HG03095 (cell line): ENCODE measurements at regions not wholly inside any gene's neighbourhood (a gene's known extent, or its start where the extent isn't known, plus 50 kb on each side); places are given as distances from the start of the nearest gene placed in this dataset.

Source experiments
- ATAC-seq: cut with Tn5 transposase; IDR thresholded peaks from one replicate; pipeline ENCODE4 v1.9.1; 2021; ENCODE audit warnings: moderate library complexity; ENCODE audit not compliant: unreplicated experiment

DNA sequence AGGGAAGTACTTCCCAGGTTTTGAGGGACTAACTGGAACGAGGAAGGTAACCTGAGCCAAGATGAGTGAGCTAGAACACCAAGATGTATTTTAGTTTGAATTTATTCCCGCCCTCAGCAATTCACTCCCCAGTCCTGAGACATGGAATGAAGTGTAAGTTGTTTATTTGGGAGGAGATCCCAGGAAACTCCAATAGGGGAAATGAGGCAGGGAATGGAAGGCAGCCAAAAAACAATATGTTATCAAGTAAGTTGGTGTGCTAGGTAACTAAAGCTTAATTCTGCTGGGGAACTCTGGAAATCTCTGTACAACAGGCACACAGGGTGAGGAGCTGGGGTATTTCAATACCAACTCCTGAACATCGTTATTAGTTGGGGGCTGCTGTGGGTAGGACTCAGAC lies 189.7 kb upstream of the HDAC9 start:
- ATAC-seq: no peak

DNA sequence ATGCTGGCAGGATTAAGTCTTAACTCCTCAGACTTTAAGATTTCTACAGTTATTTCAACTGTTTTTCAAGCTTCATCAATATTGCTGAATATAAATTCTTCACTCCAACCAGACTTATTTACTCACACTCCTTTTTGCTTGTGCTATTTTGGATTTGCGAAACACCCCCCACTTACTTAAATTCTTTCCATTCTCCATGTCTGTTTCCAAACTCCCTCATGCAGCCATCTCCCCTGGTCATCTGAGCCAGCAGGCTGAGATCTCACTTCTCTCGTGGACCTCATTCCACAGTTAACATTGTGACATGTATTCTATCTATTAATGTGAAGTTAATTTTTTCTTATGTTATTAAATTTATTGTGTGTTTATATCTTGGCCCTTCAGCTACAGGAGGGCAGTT lies 188.9 kb upstream of the HDAC9 start:
- ATAC-seq: no peak

- no peak for ATAC-seq
These were observed 186.6 kb upstream of the HDAC9 start for GRCh38 chr7:18308938-18309337.

DNA sequence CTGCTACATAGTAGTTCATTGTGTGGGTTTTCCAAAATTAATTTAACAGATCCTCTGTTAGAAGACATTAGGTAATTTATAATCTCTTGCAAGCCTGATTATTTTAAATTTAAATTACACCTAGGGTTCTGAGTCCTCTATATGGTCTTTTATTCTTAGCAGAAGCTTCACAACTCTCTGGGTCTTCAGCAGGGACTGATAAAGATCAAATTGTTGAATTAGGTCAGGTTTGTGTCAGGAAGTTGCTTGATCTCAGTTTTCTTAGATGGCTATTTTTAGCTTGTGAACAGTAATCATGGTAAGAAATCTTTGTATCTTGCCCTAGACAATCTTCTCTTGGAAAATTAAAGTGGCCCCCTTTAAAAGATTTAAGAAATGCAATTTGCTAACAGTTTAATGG lies 183.1 kb upstream of the HDAC9 start:
- no peak for ATAC-seq

DNA sequence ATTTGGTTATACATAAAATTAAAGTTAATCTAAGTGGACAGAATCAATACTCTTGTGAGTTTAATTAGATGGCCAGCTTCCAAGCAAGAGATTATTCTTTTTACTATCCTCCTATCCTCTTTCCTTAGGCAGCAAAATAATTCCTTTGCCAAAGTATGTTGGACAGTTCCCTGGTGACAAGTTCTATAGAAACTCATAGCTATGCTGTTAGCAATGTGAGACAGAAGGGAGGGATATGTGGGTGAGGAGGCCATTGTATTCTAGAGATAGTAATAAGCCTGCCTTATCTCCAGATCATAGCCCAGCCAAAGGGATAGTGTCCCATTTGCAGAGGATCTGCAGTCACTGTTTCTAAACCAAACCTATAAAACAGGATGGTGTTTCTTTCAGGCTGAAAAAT lies 181.6 kb upstream of the HDAC9 start:
- ATAC-seq: no peak

DNA sequence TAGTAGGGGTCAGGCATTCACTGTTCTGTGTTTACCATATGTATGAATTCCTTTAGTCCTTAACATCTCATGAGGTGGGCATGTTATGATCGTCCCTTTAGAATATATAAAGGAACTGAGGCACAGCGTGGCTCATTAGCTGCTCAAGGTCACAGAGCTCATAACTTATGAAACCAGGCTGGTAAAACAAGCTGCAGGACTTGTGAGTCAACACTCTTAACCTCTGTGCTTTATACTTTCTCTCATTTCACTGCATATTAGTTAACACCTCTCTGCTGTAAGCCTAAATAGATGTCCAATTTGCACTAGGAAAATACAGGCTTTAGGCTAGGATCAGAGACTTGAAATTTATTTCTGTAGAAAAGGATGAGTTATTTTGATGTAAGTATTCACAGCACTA lies 180.3 kb upstream of the HDAC9 start:
- no peak for ATAC-seq

DNA sequence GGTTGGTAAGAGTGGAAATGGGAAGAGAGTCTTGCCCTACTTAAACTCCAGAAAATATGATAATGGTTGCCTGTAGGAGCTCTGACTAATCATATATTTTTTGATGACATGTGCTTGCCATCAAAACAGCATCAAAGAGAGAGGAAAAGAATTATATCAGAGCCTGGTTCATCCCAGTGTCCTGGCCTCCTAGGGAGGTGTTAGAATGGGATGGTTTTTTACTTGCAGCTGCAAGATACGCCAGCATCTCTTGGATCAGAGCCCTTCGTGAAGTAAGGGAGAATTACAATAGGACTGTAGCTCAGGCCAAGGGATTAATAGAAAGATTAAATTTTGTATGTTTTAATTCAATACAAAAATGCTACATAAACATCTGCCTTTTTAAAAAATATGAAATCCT lies 177.6 kb upstream of the HDAC9 start:
- ATAC-seq: no peak

DNA sequence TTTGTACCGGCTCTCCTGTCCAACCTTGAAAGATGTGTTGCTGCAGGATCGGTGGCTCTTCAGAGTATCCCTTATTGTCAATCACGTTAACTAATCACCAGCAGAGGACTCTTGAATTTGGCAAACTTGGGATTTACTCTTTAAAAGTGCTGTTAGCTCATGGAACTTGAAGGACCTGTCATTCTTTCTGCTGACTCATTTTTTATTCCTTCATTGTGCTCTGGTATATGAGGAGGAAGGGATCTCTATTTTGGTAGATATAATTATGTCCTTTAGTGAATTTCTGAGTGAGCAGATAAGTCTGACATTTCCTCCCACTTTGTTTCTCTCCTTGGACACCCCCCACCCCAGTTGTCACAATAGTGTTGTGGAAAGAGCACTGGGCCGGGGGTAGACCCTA lies 175.1 kb upstream of the HDAC9 start:
- no peak for ATAC-seq

DNA sequence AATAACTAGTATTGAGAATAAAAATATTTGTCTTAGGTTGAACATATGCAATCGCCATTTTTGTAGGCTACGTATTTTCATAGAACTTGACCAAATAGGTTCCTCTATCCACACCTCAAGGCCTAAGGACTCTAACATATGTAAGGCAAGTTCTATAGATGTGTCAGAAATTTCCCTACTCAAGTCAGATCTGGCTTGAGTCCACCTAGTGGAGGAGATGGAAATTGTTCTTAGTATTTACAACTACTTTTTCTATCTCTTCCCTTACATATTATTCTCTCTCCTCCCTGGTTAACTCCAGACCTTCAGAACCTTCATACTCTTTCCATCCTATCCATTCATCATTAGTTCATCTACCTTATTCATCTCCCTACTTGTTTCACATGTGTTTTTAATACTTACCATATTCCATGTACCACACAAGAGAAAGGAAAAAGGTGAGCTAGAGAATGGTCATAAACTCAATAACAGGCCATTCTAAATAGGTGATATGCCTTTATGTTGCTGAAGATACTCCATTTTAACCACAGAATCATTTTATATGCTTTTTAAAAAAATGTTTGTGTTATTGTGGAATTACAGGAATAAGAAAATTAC lies 174.5 kb upstream of the HDAC9 start:
- peak; percentile 89 for ATAC-seq

DNA sequence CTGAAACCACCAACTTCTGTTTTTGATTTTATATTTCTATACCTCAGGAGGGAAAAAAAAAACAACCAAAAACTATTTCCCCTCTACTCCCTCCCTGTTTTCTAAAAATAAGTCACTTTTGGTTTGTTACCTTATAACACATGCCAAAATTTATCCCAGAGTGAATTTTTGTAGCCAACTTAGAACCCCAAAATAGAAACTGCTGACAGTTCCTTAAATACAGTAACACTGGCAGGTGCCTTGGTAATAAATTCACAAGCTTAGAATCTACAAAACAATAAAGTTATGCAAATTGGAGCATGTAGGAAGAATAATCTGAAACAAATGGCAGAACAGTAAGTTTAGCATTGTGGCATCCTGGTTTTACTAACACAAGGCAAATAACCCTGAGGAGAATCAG lies 165.0 kb upstream of the HDAC9 start:
- no peak for ATAC-seq

- ATAC-seq: no peak
These were observed 158.9 kb upstream of the HDAC9 start for GRCh38 chr7:18336626-18337025.

DNA sequence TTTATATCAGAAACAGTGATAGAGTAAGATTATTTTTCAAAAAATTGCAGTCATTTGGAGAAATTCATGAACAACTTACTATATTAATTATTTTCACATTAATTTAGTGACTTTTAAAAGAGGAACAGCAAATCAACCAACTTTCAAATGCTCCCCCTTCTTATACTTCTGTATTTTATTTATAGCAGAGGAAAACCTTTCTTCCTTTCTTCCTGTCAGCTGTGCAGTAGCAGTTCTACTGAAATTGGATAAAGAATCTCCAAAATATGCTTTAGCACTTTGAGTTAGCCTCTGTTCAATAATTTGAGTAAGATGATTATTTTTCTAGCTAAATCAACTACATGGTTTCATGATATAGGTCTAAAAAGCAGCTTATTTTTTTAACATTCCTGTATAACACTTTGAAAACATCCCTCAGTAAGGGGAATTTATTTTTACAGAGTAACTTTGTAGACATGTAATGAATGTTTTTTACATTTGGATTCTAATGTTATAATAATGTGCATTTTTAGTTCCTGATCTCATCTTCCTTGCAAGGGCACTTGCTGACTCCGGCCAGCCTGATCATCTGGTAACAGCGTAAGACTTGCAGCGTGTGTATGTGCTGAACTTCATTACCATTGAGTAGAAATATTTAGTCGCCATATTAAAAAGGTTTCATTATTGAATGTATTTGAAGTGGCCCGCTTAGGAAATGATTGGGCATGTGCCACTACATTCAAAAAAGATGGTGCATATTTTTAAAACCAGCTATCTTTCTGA lies 158.3 kb upstream of the HDAC9 start:
- ATAC-seq: no peak

GRCh38 chr7:18338910-18339523 lies 156.5 kb upstream of the HDAC9 start:
- no peak for ATAC-seq

GRCh38 chr7:18341756-18342155 lies 153.8 kb upstream of the HDAC9 start:
- ATAC-seq: no peak

- no peak for ATAC-seq
These were observed 152.5 kb upstream of the HDAC9 start for GRCh38 chr7:18343047-18343446.

- ATAC-seq: no peak
These were observed 151.0 kb upstream of the HDAC9 start for GRCh38 chr7:18344536-18344935.

GRCh38 chr7:18345641-18346234 lies 149.8 kb upstream of the HDAC9 start:
- no peak for ATAC-seq

GRCh38 chr7:18347170-18347569 lies 148.4 kb upstream of the HDAC9 start:
- ATAC-seq: no peak

DNA sequence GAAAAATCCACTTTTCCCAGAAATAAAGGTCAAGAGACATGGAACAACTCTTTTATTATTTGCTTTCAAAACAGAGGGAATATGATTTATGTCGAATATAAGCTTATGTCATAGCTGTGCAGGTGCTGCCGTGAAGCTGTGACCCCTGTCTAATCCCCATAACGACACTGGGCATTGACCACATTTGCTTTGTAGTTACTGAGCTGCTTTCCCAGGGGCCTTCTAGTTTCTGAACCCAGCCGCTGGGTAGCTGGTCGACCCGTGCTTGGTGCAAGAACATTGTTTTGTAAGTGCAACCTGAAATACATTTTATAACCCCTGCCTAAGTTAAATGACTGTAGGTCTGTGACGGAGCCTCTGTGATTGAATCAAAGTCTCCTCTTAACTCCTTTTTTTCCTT lies 144.9 kb upstream of the HDAC9 start:
- ATAC-seq: no peak

DNA sequence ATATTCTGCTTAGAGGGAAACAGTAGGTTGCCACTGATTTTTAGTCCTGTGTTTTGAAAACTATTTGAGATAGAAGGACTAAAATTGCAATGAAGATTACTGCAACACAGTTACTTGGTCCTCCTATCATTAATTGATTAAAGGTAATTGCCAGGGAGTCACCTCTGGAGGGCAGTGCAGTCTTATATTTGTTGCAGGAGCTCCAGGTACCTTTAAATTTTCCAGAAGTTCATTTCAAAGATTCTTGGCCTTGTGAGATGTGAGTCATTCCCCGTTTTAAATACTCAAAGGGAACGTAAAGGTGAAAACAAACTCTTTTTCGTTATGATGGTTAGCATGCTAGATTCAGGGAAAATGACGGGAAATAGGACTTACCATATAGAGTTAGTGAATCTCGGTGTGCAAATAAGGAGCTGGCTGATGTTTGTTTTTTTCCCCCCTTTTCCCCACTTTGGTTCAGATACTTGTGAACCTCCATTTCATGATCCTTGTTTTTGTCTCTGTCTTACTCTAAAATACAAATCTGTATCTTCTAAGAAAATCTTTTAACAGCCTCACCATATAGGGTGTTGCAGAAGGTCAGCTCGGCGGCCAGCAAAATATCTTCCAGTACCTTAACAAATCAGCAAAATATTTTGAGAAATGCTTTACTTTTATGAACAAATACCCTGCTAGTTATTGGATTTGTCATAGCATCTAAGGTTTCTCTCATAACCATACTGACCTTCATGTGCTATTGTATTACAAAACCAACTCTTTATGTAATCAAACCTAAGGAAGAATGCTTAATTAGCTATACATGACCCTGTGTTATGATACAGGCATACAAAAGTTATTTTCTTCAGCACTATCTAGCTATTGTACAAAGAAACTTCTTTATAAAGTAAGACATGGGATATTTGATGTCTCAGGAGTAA lies 143.0 kb upstream of the HDAC9 start:
- ATAC-seq: peak; percentile 70

DNA sequence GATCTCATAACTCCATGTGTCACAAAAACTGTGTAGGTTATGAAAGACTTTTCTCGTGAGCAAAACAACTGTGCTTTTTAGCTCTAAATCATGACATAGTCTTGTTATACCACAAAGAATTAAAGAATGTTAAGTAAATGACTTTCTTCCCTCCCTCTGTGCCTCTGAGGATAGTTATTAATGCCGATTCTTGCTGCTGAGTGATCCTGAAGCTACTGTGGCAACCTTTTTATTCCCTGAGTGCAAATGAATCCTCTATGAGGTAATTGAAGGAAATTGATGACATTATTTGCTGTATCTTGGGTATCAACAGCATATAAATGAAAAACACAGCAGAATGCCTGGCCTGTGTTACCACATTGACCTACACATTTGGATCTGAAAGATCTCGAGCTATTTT lies 142.2 kb upstream of the HDAC9 start:
- ATAC-seq: no peak
